B cell (primary cell): ENCODE measurements at regions not wholly inside any gene's neighbourhood (a gene's known extent, or its start where the extent isn't known, plus 50 kb on each side); places are given as distances from the start of the nearest gene placed in this dataset.

Experiments
- ATAC-seq: fragments of 200-7000 bp; cut with Tn5 transposase; one replicate; pipeline ENCODE4 v1.10.0; 2021; ENCODE audit warnings: low read depth, mild to moderate bottlenecking, moderate number of reproducible peaks, moderate library complexity
- CTCF ChIA-PET: fragments of 350-600 bp; sonication (Branson Sonifier 250); formaldehyde crosslinking; loops from one replicate; lab custom pipeline; 2021; ENCODE audit warnings: antibody characterized with exemption, inconsistent platforms; lab: Charles Lee
- POLR2A ChIA-PET: fragments of 350-600 bp; sonication (Branson Sonifier 250); formaldehyde crosslinking; loops from one replicate; lab custom pipeline; 2021; ENCODE audit warnings: antibody characterized with exemption; lab: Charles Lee
- DNase-seq: peaks from one replicate; pipeline ENCODE4 v3.0.0; 2013
- H2AFZ ChIP-seq: 2 replicates; pipeline ENCODE4 v1.6.1; 2012; ENCODE audit warnings: mild to moderate bottlenecking, low read depth, low read length; ENCODE audit not compliant: insufficient read depth, poor library complexity, severe bottlenecking
- H3K27ac ChIP-seq, 2 donors: 1 replicate in 1 of 2; 2 replicates in 1 of 2; pipeline ENCODE4 v1.5.1; 2012 to 2013; ENCODE audit warnings: low read length in 2 of 2, mild to moderate bottlenecking in 2 of 2, moderate library complexity in 1 of 2
- H3K27me3 ChIP-seq, 4 experiments: fragments of 200-600 bp in 1 of 4; sonication (generic) in 1 of 4; replicated peaks in 1 of 4; 1 replicate in 2 of 4; 2 replicates in 2 of 4; pipeline versions ENCODE4 v1.6.1 to v1.7.0; 2013 to 2016; ENCODE audit warnings: low read length in 3 of 4, mild to moderate bottlenecking in 2 of 4, mixed read lengths in 1 of 4, moderate library complexity in 1 of 4; ENCODE audit not compliant: insufficient read depth in 4 of 4, control insufficient read depth in 3 of 4; ENCODE audit errors: control extremely low read depth in 1 of 4
- H3K36me3 ChIP-seq, 2 experiments: replicated peaks in 1 of 2; 1 replicate in 1 of 2; 2 replicates in 1 of 2; pipeline versions ENCODE4 v1.6.1 to v1.7.1; 2013; ENCODE audit warnings: low read length in 1 of 2; ENCODE audit not compliant: insufficient read depth in 2 of 2, control insufficient read depth in 1 of 2; ENCODE audit errors: control extremely low read depth in 1 of 2, extremely low read depth in 1 of 2
- H3K4me1 ChIP-seq, 2 donors: fragments of 200-600 bp in 1 of 2; sonication (generic) in 1 of 2; 1 replicate in 1 of 2; 2 replicates in 1 of 2; pipeline versions ENCODE4 v1.5.1 to v1.6.1; 2013 to 2017; ENCODE audit warnings: low read length in 2 of 2; ENCODE audit not compliant: control insufficient read depth in 2 of 2, insufficient read depth in 2 of 2
- H3K4me2 ChIP-seq: replicated peaks from 2 replicates; pipeline ENCODE3; 2012; ENCODE audit warnings: mild to moderate bottlenecking, low read depth, low read length; ENCODE audit not compliant: poor library complexity, severe bottlenecking
- H3K4me3 ChIP-seq, 5 experiments: fragments of 200-600 bp in 1 of 5; sonication (generic) in 1 of 5; 1 replicate in 3 of 5; 2 replicates in 2 of 5; pipeline versions ENCODE4 v1.5.1 to v1.7.0; 2011 to 2016; ENCODE audit warnings: low read length in 4 of 5, mild to moderate bottlenecking in 4 of 5, low read depth in 2 of 5, control low read depth in 1 of 5, moderate library complexity in 1 of 5; ENCODE audit not compliant: insufficient read depth in 1 of 5; ENCODE audit errors: control extremely low read depth in 1 of 5, extremely low read depth in 1 of 5
- H3K79me2 ChIP-seq: fragments of 200-600 bp; sonication (generic); one replicate; pipeline ENCODE4 v1.6.0; 2016; ENCODE audit warnings: low read length; ENCODE audit not compliant: control insufficient read depth, insufficient read depth
- H3K9ac ChIP-seq: fragments of 200-600 bp; sonication (generic); 2 replicates; pipeline ENCODE4 v1.6.1; 2017; ENCODE audit warnings: mild to moderate bottlenecking, low read length, moderate library complexity
- H3K9me3 ChIP-seq, 3 donors: one replicate each; pipeline versions ENCODE4 v1.6.1 to v1.7.1; 2013; ENCODE audit warnings: low read length in 2 of 3; ENCODE audit not compliant: control insufficient read depth in 2 of 3, insufficient read depth in 1 of 3; ENCODE audit errors: control extremely low read depth in 1 of 3
- H4K20me1 ChIP-seq: 2 replicates; pipeline ENCODE4 v1.6.0; 2012; ENCODE audit warnings: mild to moderate bottlenecking, low read length; ENCODE audit not compliant: insufficient read depth, control insufficient read depth, poor library complexity, severe bottlenecking
- H3K27ac Mint-ChIP-seq: one replicate; pipeline ENCODE4 v1.8.0; 2021; ENCODE audit warnings: mixed read lengths
- H3K27me3 Mint-ChIP-seq: one replicate; pipeline ENCODE4 v1.8.0; 2021; ENCODE audit warnings: mixed read lengths
- H3K4me1 Mint-ChIP-seq: one replicate; pipeline ENCODE4 v1.8.0; 2021; ENCODE audit warnings: mixed read lengths
- H3K4me3 Mint-ChIP-seq: one replicate; pipeline ENCODE4 v1.8.0; 2021; ENCODE audit warnings: mixed read lengths
- H3K9me3 Mint-ChIP-seq: one replicate; pipeline ENCODE4 v1.8.0; 2022; ENCODE audit warnings: mixed read lengths; ENCODE audit not compliant: insufficient read depth
- CTCF ChIP-seq: fragments of 200-600 bp; IDR thresholded peaks from one replicate; pipeline ENCODE4 v1.8.0; 2022; ENCODE audit warnings: antibody characterized with exemption, mild to moderate bottlenecking
- EZH2 ChIP-seq: IDR thresholded peaks from 2 replicates; pipeline ENCODE4 v1.6.1; 2012; ENCODE audit warnings: borderline replicate concordance, low read depth, mild to moderate bottlenecking, moderate library complexity, low read length; ENCODE audit not compliant: insufficient read depth, poor library complexity, severe bottlenecking
- WGBS: methylation state at CpG from one replicate; pipeline ENCODE4 v1.1.5; 2013; ENCODE audit warnings: missing lambda C conversion rate; ENCODE audit not compliant: insufficient coverage; 5-methylcytosine and 5-hydroxymethylcytosine counted together
- intact Hi-C: fragments of 100-400 bp; cut with micrococcal nuclease; formaldehyde crosslinking; loops from one replicate; pipeline ENCODE4 v1.10.0; 2022

- no peaks in the 10 kb centered on the region for H3K9me3 Mint-ChIP-seq
- peaks cover 0 to 7% (median 0%) of the 10 kb centered on the region in 3 donors for H3K9me3 ChIP-seq
- no peak overlapping the region for H2AFZ ChIP-seq
- no peaks in the 10 kb centered on the region for H3K4me1 ChIP-seq
- no peaks in the 10 kb centered on the region for H3K79me2 ChIP-seq
- ChIA-PET POLR2A (no interaction called here), CTCF (no interaction called here)
- H3K36me3 ChIP-seq: no peaks in the 10 kb centered on the region
- TF ChIP-seq EZH2 (no peak), CTCF (no peak)
- H3K4me2 ChIP-seq: no peak overlapping the region
- H3K27me3 ChIP-seq: no peaks in the 10 kb centered on the region
- no peak overlapping the region for H3K27ac ChIP-seq
- no peaks in the 10 kb centered on the region for H4K20me1 ChIP-seq
- H3K9ac ChIP-seq: no peak overlapping the region
- intact Hi-C loops: no loop called here
- H3K4me3 Mint-ChIP-seq: no peak overlapping the region
- H3K4me3 ChIP-seq: no peak overlapping the region
- H3K27ac Mint-ChIP-seq: no peak overlapping the region
- ATAC-seq: no peak
- H3K27me3 Mint-ChIP-seq: no peaks in the 10 kb centered on the region
- no CpG with 5 or more reads among the region's 1 CpG for WGBS
- H3K4me1 Mint-ChIP-seq: no peaks in the 10 kb centered on the region
- DNase-seq: no peak
Measured at GRCh38 chr3:165443664-165444063, 247.5 kb upstream of the SLITRK3 start.

- no peaks in the 10 kb centered on the region for H3K27me3 ChIP-seq
- TF ChIP-seq EZH2 (no peak), CTCF (no peak)
- H3K9me3 ChIP-seq: peaks cover 0 to 10% (median 0%) of the 10 kb centered on the region in 3 donors
- Mint-ChIP-seq H3K27me3 (no peaks in the 10 kb centered on the region), H3K4me1 (no peaks in the 10 kb centered on the region), H3K27ac (no peak overlapping the region), H3K9me3 (no peaks in the 10 kb centered on the region), H3K4me3 (no peak overlapping the region)
- no peak overlapping the region for H3K4me2 ChIP-seq
- ATAC-seq (no peak), DNase-seq (no peak)
- H3K79me2 ChIP-seq: no peaks in the 10 kb centered on the region
- no peak overlapping the region for H2AFZ ChIP-seq
- H3K27ac ChIP-seq: no peak overlapping the region
- H3K4me3 ChIP-seq: no peak overlapping the region
- H3K9ac ChIP-seq: no peak overlapping the region
- POLR2A ChIA-PET: no interaction called here
- H3K36me3 ChIP-seq: no peaks in the 10 kb centered on the region
- H3K4me1 ChIP-seq: no peaks in the 10 kb centered on the region
- no peaks in the 10 kb centered on the region for H4K20me1 ChIP-seq
- CTCF ChIA-PET: no interaction called here
- intact Hi-C loops: no loop called here
Measured at GRCh38 chr3:165442061-165442460, 245.9 kb upstream of the SLITRK3 start.
